SU-DHL-6 (cell line): ENCODE measurements at regions not wholly inside any gene's neighbourhood (a gene's known extent, or its start where the extent isn't known, plus 50 kb on each side); places are given as distances from the start of the nearest gene placed in this dataset.
"Not testable (repeated sequence)": the region's sequence is repeated elsewhere in the genome, so short reads cannot be mapped to it uniquely, and the experiment has no call there.

Source experiments
- H2AFZ ChIP-seq: fragments of 200-600 bp; sonication (generic); 2 replicates; pipeline ENCODE4 v1.6.1; 2014; ENCODE audit warnings: low read depth, mild to moderate bottlenecking, moderate library complexity, mixed read lengths, antibody characterized with exemption, low read length; ENCODE audit not compliant: severe bottlenecking
- H3F3A ChIP-seq: fragments of 200-600 bp; shearing (Covaris generic); 2 replicates; pipeline ENCODE4 v1.6.0; 2016; ENCODE audit warnings: antibody characterized with exemption, mild to moderate bottlenecking; ENCODE audit not compliant: insufficient read depth
- H3K27ac ChIP-seq: fragments of 200-600 bp; sonication (generic); 2 replicates; pipeline ENCODE4 v1.5.1; 2016; ENCODE audit warnings: low read depth, mild to moderate bottlenecking, low read length, moderate library complexity, mixed read lengths
- H3K27me3 ChIP-seq: fragments of 200-600 bp; sonication (generic), shearing (Covaris generic); 2 replicates; pipeline ENCODE4 v1.6.0; 2014; ENCODE audit warnings: mild to moderate bottlenecking, low read length
- H3K36me3 ChIP-seq: fragments of 200-600 bp; sonication (generic); 2 replicates; pipeline ENCODE4 v1.6.1; 2014; ENCODE audit warnings: mild to moderate bottlenecking, low read length, mixed read lengths
- H3K4me2 ChIP-seq: fragments of 300-600, 200-600 bp; shearing (Covaris generic), sonication (generic); 2 replicates; pipeline ENCODE4 v1.6.0; 2014; ENCODE audit warnings: low read length, low read depth, mild to moderate bottlenecking; ENCODE audit not compliant: poor library complexity, severe bottlenecking
- H3K4me3 ChIP-seq: fragments of 200-600 bp; sonication (generic); 2 replicates; pipeline ENCODE4 v1.5.1; 2014; ENCODE audit warnings: antibody characterized with exemption, low read length, mild to moderate bottlenecking, mixed read lengths; ENCODE audit not compliant: insufficient read depth, poor library complexity, severe bottlenecking
- H3K79me2 ChIP-seq: fragments of 200-600 bp; sonication (generic); 2 replicates; pipeline ENCODE4 v1.6.1; 2014; ENCODE audit warnings: mild to moderate bottlenecking, low read length, moderate library complexity; ENCODE audit not compliant: insufficient read depth
- H3K9ac ChIP-seq: fragments of 200-600 bp; sonication (generic); 2 replicates; pipeline ENCODE4 v1.7.0; 2014; ENCODE audit warnings: mild to moderate bottlenecking, low read length
- H3K9me2 ChIP-seq: fragments of 200-600 bp; sonication (generic); replicated peaks from 2 replicates; pipeline ENCODE4 v1.6.1; 2014; ENCODE audit warnings: low read length; ENCODE audit not compliant: insufficient read depth
- H3K9me3 ChIP-seq: fragments of 200-600 bp; sonication (generic); 2 replicates; pipeline ENCODE4 v1.6.1; 2014; ENCODE audit warnings: low read length, mixed read lengths; ENCODE audit not compliant: insufficient read depth
- H4K20me1 ChIP-seq: fragments of 200-600 bp; sonication (generic); 2 replicates; pipeline ENCODE4 v1.6.1; 2014; ENCODE audit warnings: low read depth, mild to moderate bottlenecking, antibody characterized with exemption, low read length, moderate library complexity, mixed read lengths
- CTCF ChIP-seq: fragments of 200-600 bp; sonication (generic); IDR thresholded peaks from one replicate; pipeline ENCODE4 v1.5.1; 2017; ENCODE audit warnings: antibody characterized with exemption, mild to moderate bottlenecking, low read length, moderate library complexity; ENCODE audit not compliant: insufficient read depth, poor library complexity, severe bottlenecking
- EZH2phosphoT487 ChIP-seq: fragments of 200-600 bp; sonication (generic), shearing (Covaris generic); conservative IDR thresholded peaks from 2 replicates; pipeline ENCODE4 v1.6.1; 2018; ENCODE audit warnings: mild to moderate bottlenecking, antibody characterized with exemption, low read length, moderate library complexity, mixed read lengths

- Histone ChIP-seq H3K79me2 (no peaks in the 10 kb centered on the region), H3K9me2 (no peaks in the 10 kb centered on the region), H3K4me2 (no peak overlapping the region), H3K27ac (no peak overlapping the region), H3K27me3 (no peaks in the 10 kb centered on the region), H3K4me3 (no peak overlapping the region), H4K20me1 (no peaks in the 10 kb centered on the region), H3K9ac (no peak overlapping the region), H3K36me3 (no peaks in the 10 kb centered on the region), H3K9me3 (no peaks in the 10 kb centered on the region), H2AFZ (no peak overlapping the region), H3F3A (no peaks in the 10 kb centered on the region)
- no peak for TF ChIP-seq EZH2phosphoT487
- TF ChIP-seq CTCF: no peak
Measured at GRCh38 chr10:28367929-28368484, 65.1 kb upstream of the MPP7 start.

- Histone ChIP-seq H3K79me2 (no peaks in the 10 kb centered on the region), H3K9ac (no peak overlapping the region), H3K27ac (no peak overlapping the region), H3K9me2 (no peaks in the 10 kb centered on the region), H3K4me3 (no peak overlapping the region), H3K36me3 (no peaks in the 10 kb centered on the region), H4K20me1 (no peaks in the 10 kb centered on the region), H3K4me2 (no peak overlapping the region), H2AFZ (no peak overlapping the region), H3K27me3 (no peaks in the 10 kb centered on the region), H3K9me3 (no peaks in the 10 kb centered on the region), H3F3A (no peaks in the 10 kb centered on the region)
- TF ChIP-seq CTCF (no peak), EZH2phosphoT487 (no peak)
Measured at GRCh38 chr10:28370107-28370835, 67.4 kb upstream of the MPP7 start.

- H2AFZ ChIP-seq, H3F3A ChIP-seq, H3K9ac ChIP-seq, H3K27me3 ChIP-seq, H3K9me3 ChIP-seq, H3K4me2 ChIP-seq, H3K9me2 ChIP-seq, H3K4me3 ChIP-seq, H3K36me3 ChIP-seq, H4K20me1 ChIP-seq, H3K27ac ChIP-seq, H3K79me2 ChIP-seq: not testable (repeated sequence)
Measured at GRCh38 chr10:28371638-28372037, 68.8 kb upstream of the MPP7 start.

- H3K79me2 ChIP-seq: no peaks in the 10 kb centered on the region
- no peak overlapping the region for H2AFZ ChIP-seq
- H4K20me1 ChIP-seq: no peaks in the 10 kb centered on the region
- no peaks in the 10 kb centered on the region for H3F3A ChIP-seq
- no peak overlapping the region for H3K4me3 ChIP-seq
- H3K9me3 ChIP-seq: no peaks in the 10 kb centered on the region
- no peaks in the 10 kb centered on the region for H3K36me3 ChIP-seq
- no peaks in the 10 kb centered on the region for H3K9me2 ChIP-seq
- no peak for TF ChIP-seq EZH2phosphoT487
- no peak for TF ChIP-seq CTCF
- no peaks in the 10 kb centered on the region for H3K27me3 ChIP-seq
- no peak overlapping the region for H3K9ac ChIP-seq
- H3K27ac ChIP-seq: no peak overlapping the region
- no peak overlapping the region for H3K4me2 ChIP-seq
Measured at GRCh38 chr10:28374036-28374435, 71.2 kb upstream of the MPP7 start.
